GM18868 (cell line): ENCODE measurements at regions not wholly inside any gene's neighbourhood (a gene's known extent, or its start where the extent isn't known, plus 50 kb on each side); places are given as distances from the start of the nearest gene placed in this dataset.
"Not testable (repeated sequence)": the region's sequence is repeated elsewhere in the genome, so short reads cannot be mapped to it uniquely, and the experiment has no call there.

Experiments used
- ATAC-seq: cut with Tn5 transposase; IDR thresholded peaks from one replicate; pipeline ENCODE4 v1.9.1; 2021; ENCODE audit warnings: mild to moderate bottlenecking, moderate library complexity; ENCODE audit not compliant: unreplicated experiment

GRCh38 chr6:151671195-151671594 is 136.3 kb upstream of the ESR1 start:
- no peak for ATAC-seq

DNA sequence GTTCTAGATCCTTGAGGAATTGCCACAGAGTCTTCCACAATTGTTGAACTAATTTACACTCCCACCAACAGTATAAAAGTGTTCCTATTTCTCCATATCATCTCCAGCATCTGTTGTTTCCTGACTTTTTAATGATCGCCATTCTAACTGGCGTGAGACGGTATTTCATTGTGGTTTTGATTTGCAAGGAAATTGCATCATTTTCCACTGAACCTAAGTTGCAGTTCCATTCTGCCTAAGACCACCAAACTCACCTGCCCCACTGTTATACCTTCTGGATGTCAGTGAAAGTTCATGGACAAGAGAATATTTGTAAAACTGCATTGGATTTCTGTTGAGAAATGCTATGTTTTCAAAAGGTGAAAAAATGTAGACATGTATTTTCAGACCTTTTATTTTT is 132.9 kb upstream of the ESR1 start:
- no peak for ATAC-seq

- peak; percentile 93 for ATAC-seq
Observed at GRCh38 chr6:151675746-151676459, 131.6 kb upstream of the ESR1 start.

- no peak for ATAC-seq
Observed at GRCh38 chr6:151676460-151676945, 131.0 kb upstream of the ESR1 start.

DNA sequence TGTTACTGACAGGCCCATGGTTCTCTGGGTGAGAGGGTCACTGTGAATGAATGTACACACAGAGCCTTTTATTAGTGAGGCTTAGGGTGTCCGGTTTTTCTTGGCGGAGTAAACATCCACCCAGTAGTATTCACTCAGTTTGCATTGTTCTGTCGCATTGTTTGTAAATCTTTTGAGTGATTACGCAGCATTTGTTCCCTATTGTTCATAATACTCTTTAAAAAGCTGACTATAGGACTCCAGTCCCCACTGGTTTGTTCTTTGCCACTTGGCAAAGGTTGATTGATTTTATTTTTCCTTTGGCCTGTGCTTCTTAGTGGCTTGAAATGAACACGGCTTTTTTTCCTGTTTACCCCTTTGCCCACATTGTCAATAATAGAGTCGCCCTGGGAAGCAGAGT is 130.1 kb upstream of the ESR1 start:
- ATAC-seq, result no peak

GRCh38 chr6:151679081-151679480 is 128.4 kb upstream of the ESR1 start:
- ATAC-seq, result no peak

- no peak for ATAC-seq
Observed at GRCh38 chr6:151679941-151680340, 127.5 kb upstream of the ESR1 start.

- no peak for ATAC-seq
Observed at GRCh38 chr6:151680846-151681432, 126.5 kb upstream of the ESR1 start.

DNA sequence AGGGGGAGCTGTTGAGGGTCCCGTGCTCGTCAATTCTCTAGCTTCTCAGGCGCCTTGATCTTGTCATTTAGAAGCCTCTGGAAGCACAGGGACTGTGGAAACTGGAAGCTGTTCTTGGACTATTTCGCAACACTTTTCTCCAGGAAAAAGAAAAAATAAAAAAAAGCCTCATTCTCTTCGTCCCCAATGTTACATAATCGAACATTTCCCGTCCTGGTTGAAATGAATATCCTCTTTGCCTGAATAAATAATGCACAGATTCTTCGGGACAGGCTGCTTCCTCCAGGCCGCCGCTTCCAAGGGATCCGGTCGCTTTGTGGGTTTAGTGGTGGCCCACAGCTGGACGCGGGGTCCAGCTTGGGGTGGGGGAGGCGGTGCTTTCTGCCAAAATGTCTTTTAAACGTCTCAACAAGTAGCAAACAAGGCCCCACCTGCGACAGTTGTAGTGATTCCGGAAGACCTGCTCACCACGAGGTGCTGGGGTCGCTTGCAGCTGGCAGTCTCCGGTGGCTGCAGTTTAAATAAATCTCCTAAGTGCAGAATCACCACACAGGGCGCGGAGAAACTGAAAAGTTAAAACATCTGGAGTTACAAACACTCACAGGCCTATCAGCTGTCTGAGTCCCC is 125.9 kb upstream of the ESR1 start:
- ATAC-seq, result peak; percentile 63

DNA sequence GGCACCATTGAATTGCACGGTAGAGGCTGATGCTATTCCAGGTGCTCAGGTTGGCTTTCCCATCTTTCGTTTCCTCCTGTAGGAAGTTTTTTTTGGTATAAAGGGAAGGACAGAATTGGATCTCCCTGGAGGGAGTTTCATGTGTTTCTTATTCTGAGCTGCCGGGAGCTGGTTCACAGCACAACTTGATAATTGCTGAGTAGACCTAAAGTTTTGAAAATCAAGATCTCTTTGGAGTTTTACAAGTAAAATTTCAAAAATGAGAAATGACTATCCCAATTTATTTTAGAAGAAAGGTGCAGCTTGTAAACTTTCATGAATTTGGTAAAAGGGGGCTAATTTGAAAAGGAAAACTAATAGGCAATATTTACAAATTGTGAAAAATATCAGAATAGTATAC is 125.2 kb upstream of the ESR1 start:
- no peak for ATAC-seq

DNA sequence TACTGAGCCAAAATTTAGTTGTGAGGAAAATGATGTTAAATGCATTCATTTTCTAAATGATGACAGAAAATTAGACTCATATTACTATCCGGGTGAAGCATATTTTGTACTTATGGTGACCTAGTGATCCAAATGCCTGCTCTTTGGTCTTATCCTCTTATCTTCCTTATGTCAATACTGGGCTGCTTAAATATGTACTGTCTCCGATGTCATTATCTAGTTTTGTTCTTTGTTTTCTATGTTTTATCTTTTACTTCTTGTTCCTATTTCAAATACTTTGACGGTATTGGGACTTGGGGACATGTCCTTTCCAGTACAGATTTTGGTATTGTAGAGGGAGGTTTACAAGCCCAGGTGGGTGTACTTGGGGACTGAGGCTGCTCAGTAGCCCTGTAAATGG is 124.6 kb upstream of the ESR1 start:
- ATAC-seq, result no peak

GRCh38 chr6:151683381-151683780 is 124.1 kb upstream of the ESR1 start:
- ATAC-seq, result no peak

DNA sequence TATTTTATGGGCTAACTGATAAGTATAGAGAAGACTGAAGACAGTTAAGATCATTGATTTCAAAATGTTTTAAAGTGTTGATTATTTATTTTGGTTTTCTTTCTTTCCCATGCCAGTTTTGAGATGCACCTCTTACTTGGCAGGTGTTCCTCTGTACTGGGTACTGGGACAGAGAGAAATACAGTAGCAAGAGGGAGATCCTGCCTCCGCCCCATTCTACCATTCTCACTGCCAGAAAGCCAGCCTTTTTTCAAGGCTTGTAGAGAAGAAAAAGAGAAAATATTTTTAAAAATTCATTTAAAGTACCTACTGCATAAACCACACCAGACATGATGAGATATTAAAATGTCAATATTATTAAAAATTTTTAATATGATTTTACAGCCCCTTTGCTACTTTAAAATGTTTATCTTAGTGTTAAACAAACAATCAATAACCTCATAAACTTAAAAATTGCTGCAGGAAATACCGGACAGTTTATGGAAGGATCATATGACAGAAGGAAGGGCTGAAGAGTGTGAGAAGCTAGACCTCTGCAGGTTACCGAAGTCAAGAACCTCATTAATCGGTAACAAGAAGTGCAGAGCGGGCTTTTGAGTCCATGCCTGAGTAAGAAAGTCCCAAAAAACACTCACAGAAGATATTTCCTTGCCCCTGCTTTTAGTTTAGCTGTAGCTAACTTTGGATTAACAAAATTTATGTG is 117.8 kb upstream of the ESR1 start:
- ATAC-seq, result no peak

- ATAC-seq, result peak; percentile 32
Observed at GRCh38 chr6:151690303-151690702, 117.2 kb upstream of the ESR1 start.

- peak; percentile 98 for ATAC-seq
Observed at GRCh38 chr6:151690768-151691562, 116.5 kb upstream of the ESR1 start.

GRCh38 chr6:151692216-151692615 is 115.3 kb upstream of the ESR1 start:
- ATAC-seq, result no peak

DNA sequence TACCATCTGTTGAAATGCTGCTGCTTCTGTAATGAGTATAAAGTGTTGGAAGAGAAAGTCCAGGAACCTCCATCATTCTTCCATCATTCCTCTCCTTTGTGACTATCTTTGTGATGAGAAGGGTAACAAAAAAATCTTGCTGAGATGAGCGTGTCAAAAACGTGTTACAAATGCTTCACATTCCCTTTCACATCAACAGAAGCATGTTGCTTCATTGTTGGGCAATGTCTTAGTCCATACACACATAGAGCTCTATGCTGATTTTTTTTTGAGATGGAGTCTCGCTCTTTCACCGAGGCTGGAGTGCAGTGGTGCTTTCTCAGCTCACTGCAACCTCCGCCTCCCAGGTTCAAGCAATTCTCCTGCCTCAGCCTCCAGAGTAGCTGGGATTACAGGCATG is 114.1 kb upstream of the ESR1 start:
- ATAC-seq, result no peak

DNA sequence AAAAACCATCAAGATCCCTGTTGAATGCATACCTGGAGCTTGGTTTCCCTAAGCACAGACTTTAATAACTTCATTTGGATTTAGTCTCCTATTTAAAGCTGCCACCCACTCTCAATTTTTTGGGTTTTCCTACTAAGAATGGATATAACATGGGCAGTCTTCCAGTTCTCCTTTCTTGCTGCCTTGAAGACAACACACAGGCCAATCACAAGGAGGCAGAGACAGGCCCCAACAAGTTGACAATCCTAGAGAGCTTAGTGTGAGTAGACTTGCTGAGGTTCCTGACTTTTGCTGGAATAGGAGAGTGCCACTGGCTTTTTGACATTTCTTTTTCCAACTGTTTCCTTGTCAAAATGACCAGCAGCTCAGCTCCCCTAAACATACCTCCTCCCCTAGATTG is 112.3 kb upstream of the ESR1 start:
- no peak for ATAC-seq

DNA sequence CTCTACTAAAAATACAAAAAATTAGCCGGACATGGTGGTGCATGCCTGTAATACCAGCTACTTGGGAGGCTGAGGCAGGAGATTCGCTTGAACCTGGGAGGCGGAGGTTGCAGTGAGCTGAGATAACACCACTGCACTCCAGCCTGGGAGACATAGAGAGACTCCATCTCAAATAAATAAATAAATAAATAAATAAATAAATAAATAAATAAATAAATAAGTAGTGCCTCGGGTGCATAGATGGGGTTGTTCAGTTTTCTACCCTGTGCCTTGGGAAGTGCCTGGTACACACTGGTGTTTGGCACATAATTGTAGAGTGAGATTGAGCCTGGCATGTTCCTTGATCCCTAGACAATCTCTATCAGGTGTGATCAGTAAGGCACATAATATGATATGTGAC is 111.2 kb upstream of the ESR1 start:
- ATAC-seq, result not testable (repeated sequence)

DNA sequence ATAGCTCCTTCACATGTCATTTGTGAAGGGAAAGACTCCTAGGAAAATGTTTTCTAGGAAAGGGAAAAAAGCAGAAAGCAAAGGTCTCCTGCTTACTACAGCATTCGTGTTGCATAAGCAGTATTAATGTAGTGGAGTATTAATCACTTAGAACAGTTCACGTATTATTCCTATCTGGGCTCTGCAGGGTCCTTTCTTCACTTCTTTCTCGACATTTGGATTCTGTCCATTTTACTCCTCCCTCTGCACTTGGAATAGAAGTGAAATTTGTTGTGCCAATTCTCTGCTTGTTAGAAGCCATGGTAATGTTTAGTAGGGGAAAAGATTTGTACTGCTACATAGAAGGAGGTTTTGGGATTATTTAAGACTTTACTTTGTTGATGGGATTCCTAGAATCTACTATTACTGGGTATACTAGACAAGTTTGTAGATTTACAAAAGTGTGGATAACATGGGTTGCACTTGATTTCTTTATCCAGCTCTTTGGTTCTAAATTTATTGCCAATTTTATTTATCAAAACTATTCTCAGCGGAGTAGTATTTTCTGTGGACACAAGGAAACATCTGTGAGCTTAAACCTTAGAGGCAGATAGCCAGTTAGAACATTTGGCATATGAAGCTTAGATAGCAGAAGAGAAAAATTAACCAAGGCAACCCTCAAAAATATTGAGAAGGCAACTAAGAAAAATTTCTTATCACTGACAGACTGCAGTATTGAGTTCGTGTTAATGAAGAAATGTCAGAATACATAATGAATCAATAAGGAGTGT is 108.4 kb upstream of the ESR1 start:
- no peak for ATAC-seq
